ENCODE measurements at regions not wholly inside any gene's neighbourhood (a gene's known extent, or its start where the extent isn't known, plus 50 kb on each side); places are given as distances from the start of the nearest gene placed in this dataset.

DNA sequence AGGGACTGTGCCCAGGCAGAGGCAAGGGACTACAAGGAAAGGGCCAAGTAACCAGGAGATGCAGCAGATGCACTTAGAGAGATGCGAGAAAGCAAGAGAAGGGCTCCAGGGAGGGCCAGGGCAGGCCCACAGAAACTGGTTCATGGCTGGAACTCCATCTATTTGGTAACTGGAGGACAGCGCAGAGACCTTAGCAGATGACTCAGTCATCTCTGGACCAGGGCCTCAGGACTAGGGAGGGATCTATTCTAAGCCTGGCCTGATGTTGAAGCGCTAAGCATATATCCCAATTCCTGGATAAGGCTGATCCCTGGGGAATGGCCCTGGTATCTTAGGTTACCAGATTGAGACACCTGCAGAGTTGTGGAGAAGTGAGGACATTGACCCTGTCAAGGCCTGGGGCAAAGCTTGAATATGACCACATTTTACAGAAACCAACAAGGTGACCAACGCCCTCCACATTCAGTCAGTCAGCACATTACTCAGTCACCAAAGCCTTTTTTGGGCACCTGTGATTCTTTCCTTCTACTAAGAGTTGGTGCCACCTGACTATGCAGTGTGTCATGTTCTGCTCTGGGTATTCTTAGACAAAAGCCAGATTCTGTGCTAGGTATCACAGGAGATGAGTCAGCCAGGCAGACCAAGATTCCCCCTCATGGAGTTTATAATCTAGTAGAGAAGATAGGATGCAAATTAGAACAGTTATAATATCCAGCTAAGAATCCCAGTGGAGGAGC is 68.4 kb upstream of the SLCO3A1 start:
- H3K27ac ChIP-seq (ENCODE audit: low read length): no peak overlapping the region
- H3K4me1 ChIP-seq (ENCODE audit: insufficient read depth, low read length): no peaks in the 10 kb centered on the region
- ChIA-PET POLR2A (ENCODE audit: unreplicated experiment) (no interaction called here), CTCF (no interaction called here)
- no peaks in the 10 kb centered on the region for H3K79me2 ChIP-seq (ENCODE audit: low read length)
- H3K9me3 ChIP-seq (ENCODE audit: low read length): no peaks in the 10 kb centered on the region
- H4K20me1 ChIP-seq (ENCODE audit: low read length): no peaks in the 10 kb centered on the region
- no peak overlapping the region for H3K4me2 ChIP-seq (ENCODE audit: low read length)
- intact Hi-C loops (cut with micrococcal nuclease): no loop called here
- H2AFZ ChIP-seq (ENCODE audit: low read length): no peak overlapping the region
- BruUV-seq (replicated peaks): no TSS peak
- H3K9ac ChIP-seq (ENCODE audit: low read length): no peak overlapping the region
- no peaks in the 10 kb centered on the region for H3F3A ChIP-seq (ENCODE audit: low read length, unreplicated experiment)
- TF ChIP-seq, protein P1, sequence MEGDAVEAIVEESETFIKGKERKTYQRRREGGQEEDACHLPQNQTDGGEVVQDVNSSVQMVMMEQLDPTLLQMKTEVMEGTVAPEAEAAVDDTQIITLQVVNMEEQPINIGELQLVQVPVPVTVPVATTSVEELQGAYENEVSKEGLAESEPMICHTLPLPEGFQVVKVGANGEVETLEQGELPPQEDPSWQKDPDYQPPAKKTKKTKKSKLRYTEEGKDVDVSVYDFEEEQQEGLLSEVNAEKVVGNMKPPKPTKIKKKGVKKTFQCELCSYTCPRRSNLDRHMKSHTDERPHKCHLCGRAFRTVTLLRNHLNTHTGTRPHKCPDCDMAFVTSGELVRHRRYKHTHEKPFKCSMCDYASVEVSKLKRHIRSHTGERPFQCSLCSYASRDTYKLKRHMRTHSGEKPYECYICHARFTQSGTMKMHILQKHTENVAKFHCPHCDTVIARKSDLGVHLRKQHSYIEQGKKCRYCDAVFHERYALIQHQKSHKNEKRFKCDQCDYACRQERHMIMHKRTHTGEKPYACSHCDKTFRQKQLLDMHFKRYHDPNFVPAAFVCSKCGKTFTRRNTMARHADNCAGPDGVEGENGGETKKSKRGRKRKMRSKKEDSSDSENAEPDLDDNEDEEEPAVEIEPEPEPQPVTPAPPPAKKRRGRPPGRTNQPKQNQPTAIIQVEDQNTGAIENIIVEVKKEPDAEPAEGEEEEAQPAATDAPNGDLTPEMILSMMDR (conservative IDR thresholded peaks at IDR 0.05; ENCODE audit: low read depth, low read length): no peak
- TF ChIP-seq EZH2phosphoT487 (IDR thresholded peaks at IDR 0.05; ENCODE audit: borderline replicate concordance, low read length) (no peak), EZH2 (IDR thresholded peaks at IDR 0.05; ENCODE audit: low read length, unreplicated experiment) (no peak)
- no peaks in the 10 kb centered on the region for H3K9me2 ChIP-seq (replicated peaks; ENCODE audit: low read length)
- no peaks in the 10 kb centered on the region for H3K36me3 ChIP-seq (ENCODE audit: low read depth, low read length)
- DNase-seq (no peak), ATAC-seq (no peak)
- H3K27me3 ChIP-seq (ENCODE audit: low read length): peaks cover 7% of the 10 kb centered on the region
- no peak overlapping the region for H3K4me3 ChIP-seq (ENCODE audit: low read length)

DNA sequence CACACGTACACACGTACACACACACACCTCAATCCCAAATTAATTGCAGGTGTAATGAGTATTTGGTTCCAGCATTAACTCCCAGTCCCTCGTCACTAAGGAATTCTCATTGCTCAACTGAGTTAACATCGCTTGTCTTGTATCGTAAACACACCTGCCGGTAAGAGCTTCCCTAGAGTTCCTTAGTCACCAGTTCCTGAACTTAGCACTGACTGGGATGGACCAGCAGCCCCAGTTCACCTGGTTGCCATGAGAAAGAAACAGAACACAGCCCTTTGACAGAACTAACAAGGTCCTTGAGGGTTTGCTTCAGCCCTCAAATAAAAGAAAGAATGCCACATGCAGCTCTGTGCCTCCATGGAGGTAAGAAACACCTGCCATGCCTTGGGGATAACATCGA is 66.3 kb upstream of the SLCO3A1 start:
- Histone ChIP-seq H3K9me3 (ENCODE audit: low read length) (no peaks in the 10 kb centered on the region), H3K36me3 (ENCODE audit: low read depth, low read length) (no peaks in the 10 kb centered on the region), H3K4me3 (ENCODE audit: low read length) (no peak overlapping the region), H3K27me3 (ENCODE audit: low read length) (no peaks in the 10 kb centered on the region), H2AFZ (ENCODE audit: low read length) (no peak overlapping the region), H3K9ac (ENCODE audit: low read length) (no peak overlapping the region), H3K79me2 (ENCODE audit: low read length) (no peaks in the 10 kb centered on the region), H4K20me1 (ENCODE audit: low read length) (no peaks in the 10 kb centered on the region), H3K4me2 (ENCODE audit: low read length) (no peak overlapping the region), H3K27ac (ENCODE audit: low read length) (no peak overlapping the region), H3K9me2 (replicated peaks; ENCODE audit: low read length) (no peaks in the 10 kb centered on the region), H3K4me1 (ENCODE audit: insufficient read depth, low read length) (no peaks in the 10 kb centered on the region), H3F3A (ENCODE audit: low read length, unreplicated experiment) (no peaks in the 10 kb centered on the region)
- intact Hi-C loops (cut with micrococcal nuclease): no loop called here
- BruUV-seq (replicated peaks): no TSS peak
- TF ChIP-seq EZH2 (IDR thresholded peaks at IDR 0.05; ENCODE audit: low read length, unreplicated experiment) (no peak), EZH2phosphoT487 (IDR thresholded peaks at IDR 0.05; ENCODE audit: borderline replicate concordance, low read length) (no peak)
- TF ChIP-seq, protein P1 (conservative IDR thresholded peaks at IDR 0.05; ENCODE audit: low read depth, low read length): no peak
- ChIA-PET POLR2A (ENCODE audit: unreplicated experiment) (no interaction called here), CTCF (no interaction called here)
- DNase-seq (no peak), ATAC-seq (no peak)

DNA sequence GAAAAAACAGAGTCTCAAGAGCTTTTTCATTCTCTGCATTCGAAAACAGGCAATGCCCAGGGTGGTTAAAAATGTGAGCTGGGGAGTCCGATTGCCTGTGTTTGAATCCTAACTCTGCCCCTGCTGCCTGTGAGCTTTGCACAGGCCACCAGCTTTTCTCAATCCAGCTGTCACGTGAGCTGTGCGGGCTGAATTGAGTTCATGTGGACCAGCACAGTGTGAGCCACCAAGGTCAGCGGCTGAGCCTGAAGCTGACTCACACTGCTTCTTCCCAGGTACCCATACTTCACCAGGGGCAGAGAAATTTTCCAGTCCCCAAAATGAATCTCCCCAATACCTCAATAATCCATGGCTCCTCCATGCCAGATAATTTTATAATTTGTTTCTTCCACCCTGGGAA is 64.4 kb upstream of the SLCO3A1 start:
- no peaks in the 10 kb centered on the region for H4K20me1 ChIP-seq (ENCODE audit: low read length)
- no peaks in the 10 kb centered on the region for H3K9me3 ChIP-seq (ENCODE audit: low read length)
- no peak overlapping the region for H3K4me3 ChIP-seq (ENCODE audit: low read length)
- no peak for DNase-seq
- intact Hi-C loops (cut with micrococcal nuclease): no loop called here
- H2AFZ ChIP-seq (ENCODE audit: low read length): no peak overlapping the region
- H3K27ac ChIP-seq (ENCODE audit: low read length): no peak overlapping the region
- no peak overlapping the region for H3K4me2 ChIP-seq (ENCODE audit: low read length)
- no peaks in the 10 kb centered on the region for H3K9me2 ChIP-seq (replicated peaks; ENCODE audit: low read length)
- H3K79me2 ChIP-seq (ENCODE audit: low read length): no peaks in the 10 kb centered on the region
- POLR2A ChIA-PET (ENCODE audit: unreplicated experiment): no interaction called here
- ATAC-seq: no peak
- H3F3A ChIP-seq (ENCODE audit: low read length, unreplicated experiment): no peaks in the 10 kb centered on the region
- H3K36me3 ChIP-seq (ENCODE audit: low read depth, low read length): no peaks in the 10 kb centered on the region
- H3K9ac ChIP-seq (ENCODE audit: low read length): no peak overlapping the region
- CTCF ChIA-PET: no interaction called here
- no peaks in the 10 kb centered on the region for H3K4me1 ChIP-seq (ENCODE audit: insufficient read depth, low read length)
- no TSS peak for BruUV-seq (replicated peaks)
- H3K27me3 ChIP-seq (ENCODE audit: low read length): peaks cover 11% of the 10 kb centered on the region
- no peak for TF ChIP-seq EZH2 (IDR thresholded peaks at IDR 0.05; ENCODE audit: low read length, unreplicated experiment)
- TF ChIP-seq, protein P1 (conservative IDR thresholded peaks at IDR 0.05; ENCODE audit: low read depth, low read length): no peak
- no peak for TF ChIP-seq EZH2phosphoT487 (IDR thresholded peaks at IDR 0.05; ENCODE audit: borderline replicate concordance, low read length)
